GM23248 (cell line): ENCODE measurements at regions not wholly inside any gene's neighbourhood (a gene's known extent, or its start where the extent isn't known, plus 50 kb on each side); places are given as distances from the start of the nearest gene placed in this dataset.

ENCODE experiments used
- EZH2 ChIP-seq: fragments of 200-600 bp; sonication (generic); IDR thresholded peaks from 2 replicates; pipeline ENCODE4 v1.6.1; 2018; ENCODE audit warnings: antibody characterized with exemption, mild to moderate bottlenecking; ENCODE audit not compliant: insufficient read depth, poor library complexity, severe bottlenecking
- EZH2phosphoT487 ChIP-seq: fragments of 200-600 bp; sonication (generic); IDR thresholded peaks from 2 replicates; pipeline ENCODE4 v1.6.1; 2018; ENCODE audit warnings: antibody characterized with exemption, moderate library complexity, mild to moderate bottlenecking, low read depth; ENCODE audit not compliant: insufficient read depth

GRCh38 chr15:37873336-37873735, 61.1 kb upstream of the TMCO5A start:
- TF ChIP-seq EZH2 (no peak), EZH2phosphoT487 (no peak)
